ENCODE measurements at regions not wholly inside any gene's neighbourhood (a gene's known extent, or its start where the extent isn't known, plus 50 kb on each side); places are given as distances from the start of the nearest gene placed in this dataset.

DNA sequence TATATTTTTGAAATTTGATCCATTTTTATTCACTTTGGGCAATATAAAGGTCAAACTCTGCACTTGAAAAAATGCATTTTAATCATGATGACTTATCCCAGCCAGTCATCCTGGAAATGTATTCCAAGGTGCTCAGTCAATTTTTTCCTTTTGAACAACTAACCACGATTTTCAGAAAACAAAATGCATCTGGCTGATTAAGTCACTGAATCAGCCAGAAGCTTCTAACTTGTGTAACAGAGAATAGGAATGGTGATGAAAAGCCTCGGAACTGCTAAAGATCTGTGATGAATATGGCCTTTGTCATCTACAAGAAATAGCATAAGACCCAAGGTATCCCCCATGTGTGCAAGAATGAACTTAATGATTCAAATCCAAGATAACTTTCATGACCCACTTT lies 572.7 kb downstream of the EPHA4 start:
- intact Hi-C loops (cut with DNase I; ENCODE audit: low total_unique reads), result no loop called here
- TF ChIP-seq POLR2A (IDR thresholded peaks at IDR 0.05), result no peak
- TF ChIP-seq, protein P1, sequence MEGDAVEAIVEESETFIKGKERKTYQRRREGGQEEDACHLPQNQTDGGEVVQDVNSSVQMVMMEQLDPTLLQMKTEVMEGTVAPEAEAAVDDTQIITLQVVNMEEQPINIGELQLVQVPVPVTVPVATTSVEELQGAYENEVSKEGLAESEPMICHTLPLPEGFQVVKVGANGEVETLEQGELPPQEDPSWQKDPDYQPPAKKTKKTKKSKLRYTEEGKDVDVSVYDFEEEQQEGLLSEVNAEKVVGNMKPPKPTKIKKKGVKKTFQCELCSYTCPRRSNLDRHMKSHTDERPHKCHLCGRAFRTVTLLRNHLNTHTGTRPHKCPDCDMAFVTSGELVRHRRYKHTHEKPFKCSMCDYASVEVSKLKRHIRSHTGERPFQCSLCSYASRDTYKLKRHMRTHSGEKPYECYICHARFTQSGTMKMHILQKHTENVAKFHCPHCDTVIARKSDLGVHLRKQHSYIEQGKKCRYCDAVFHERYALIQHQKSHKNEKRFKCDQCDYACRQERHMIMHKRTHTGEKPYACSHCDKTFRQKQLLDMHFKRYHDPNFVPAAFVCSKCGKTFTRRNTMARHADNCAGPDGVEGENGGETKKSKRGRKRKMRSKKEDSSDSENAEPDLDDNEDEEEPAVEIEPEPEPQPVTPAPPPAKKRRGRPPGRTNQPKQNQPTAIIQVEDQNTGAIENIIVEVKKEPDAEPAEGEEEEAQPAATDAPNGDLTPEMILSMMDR (IDR thresholded peaks at IDR 0.05), result no peak
- Histone ChIP-seq H3K27me3 (no peaks in the 10 kb centered on the region), H3K4me3 (no peak overlapping the region), H3K9me3 (no peaks in the 10 kb centered on the region), H3K4me1 (no peaks in the 10 kb centered on the region), H3K36me3 (no peaks in the 10 kb centered on the region), H3K27ac (no peak overlapping the region)
- DNase-seq, result no peak

DNA sequence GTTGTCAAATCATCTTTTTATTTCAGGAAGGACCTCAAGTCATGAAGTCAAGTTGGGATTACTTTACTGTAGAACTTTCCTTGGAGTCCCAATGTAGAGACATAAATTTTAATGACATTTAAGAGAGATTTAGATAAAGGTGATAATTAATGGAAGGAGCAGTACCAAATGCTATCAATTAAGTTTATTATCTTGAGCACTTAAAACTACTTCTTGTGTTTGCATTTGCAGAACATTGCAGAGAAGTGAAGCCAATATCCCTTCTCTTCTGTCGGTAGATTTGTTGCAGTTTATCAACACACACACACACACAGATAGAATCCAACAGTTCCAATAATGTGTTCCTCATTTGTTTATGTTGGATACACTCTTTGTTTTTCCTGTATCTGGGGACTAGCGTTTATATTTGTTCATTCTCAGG lies 570.7 kb downstream of the EPHA4 start:
- Histone ChIP-seq H3K4me1 (no peaks in the 10 kb centered on the region), H3K36me3 (no peaks in the 10 kb centered on the region), H3K4me3 (no peak overlapping the region), H3K9me3 (no peaks in the 10 kb centered on the region), H3K27ac (no peak overlapping the region), H3K27me3 (no peaks in the 10 kb centered on the region)
- intact Hi-C loops (cut with DNase I; ENCODE audit: low total_unique reads), result no loop called here
- TF ChIP-seq POLR2A (IDR thresholded peaks at IDR 0.05), result no peak
- TF ChIP-seq, protein P1 (IDR thresholded peaks at IDR 0.05), result no peak
- DNase-seq, result no peak

DNA sequence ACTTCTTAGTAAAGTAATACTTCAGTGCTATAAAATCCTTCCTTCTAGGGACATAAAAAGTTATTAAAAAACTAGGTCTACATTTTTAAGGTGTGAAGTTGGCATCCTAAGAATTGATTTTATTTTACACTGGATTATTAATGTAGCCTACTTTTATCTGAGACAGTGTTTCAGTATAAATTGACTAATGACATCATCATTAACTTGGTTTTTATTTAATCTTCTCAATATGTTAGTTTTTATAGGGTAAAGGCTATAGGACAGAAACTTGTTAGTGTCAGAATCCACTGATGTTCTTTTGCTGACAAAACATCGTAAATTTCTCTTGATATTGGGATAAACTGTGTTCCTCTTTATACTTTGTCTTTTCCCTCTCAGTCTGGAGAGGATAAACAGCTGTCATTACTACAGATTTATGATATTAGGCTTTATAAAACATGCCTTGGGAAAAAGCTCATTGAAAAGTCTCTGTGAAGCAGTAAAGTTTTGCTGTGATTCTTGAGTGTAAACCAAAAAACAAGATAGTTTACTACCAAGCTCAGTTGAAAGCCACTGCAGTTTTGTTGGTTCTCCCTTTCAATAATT lies 569.9 kb downstream of the EPHA4 start:
- Histone ChIP-seq H3K27ac (no peak overlapping the region), H3K36me3 (no peaks in the 10 kb centered on the region), H3K9me3 (no peaks in the 10 kb centered on the region), H3K27me3 (no peaks in the 10 kb centered on the region), H3K4me3 (no peak overlapping the region), H3K4me1 (no peaks in the 10 kb centered on the region)
- DNase-seq, result no peak
- no peak for TF ChIP-seq POLR2A (IDR thresholded peaks at IDR 0.05)
- TF ChIP-seq, protein P1 (IDR thresholded peaks at IDR 0.05), result no peak
- intact Hi-C loops (cut with DNase I; ENCODE audit: low total_unique reads), result no loop called here

DNA sequence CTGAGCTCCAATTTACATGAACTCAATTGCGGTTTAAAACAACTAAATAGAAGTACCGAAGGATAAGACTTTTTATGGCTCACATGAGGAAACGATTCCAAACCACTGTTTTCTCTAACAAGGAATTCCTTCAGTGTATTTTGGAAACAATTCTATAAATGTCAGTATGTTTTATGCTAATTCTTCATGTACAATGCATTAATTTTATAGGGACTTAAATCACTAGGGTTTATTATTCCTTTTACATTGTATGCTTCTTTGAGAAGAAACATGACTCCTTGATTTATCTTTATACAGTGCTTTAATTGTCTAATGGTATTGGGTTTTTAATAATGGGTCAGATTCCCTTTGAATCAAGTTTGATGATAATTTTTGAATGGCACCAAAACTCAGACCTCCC lies 566.8 kb downstream of the EPHA4 start:
- TF ChIP-seq, protein P1 (IDR thresholded peaks at IDR 0.05), result no peak
- TF ChIP-seq POLR2A (IDR thresholded peaks at IDR 0.05), result no peak
- DNase-seq, result no peak
- Histone ChIP-seq H3K4me3 (no peak overlapping the region), H3K36me3 (no peaks in the 10 kb centered on the region), H3K27ac (no peak overlapping the region), H3K4me1 (no peaks in the 10 kb centered on the region), H3K9me3 (no peaks in the 10 kb centered on the region), H3K27me3 (no peaks in the 10 kb centered on the region)
- intact Hi-C loops (cut with DNase I; ENCODE audit: low total_unique reads), result no loop called here

DNA sequence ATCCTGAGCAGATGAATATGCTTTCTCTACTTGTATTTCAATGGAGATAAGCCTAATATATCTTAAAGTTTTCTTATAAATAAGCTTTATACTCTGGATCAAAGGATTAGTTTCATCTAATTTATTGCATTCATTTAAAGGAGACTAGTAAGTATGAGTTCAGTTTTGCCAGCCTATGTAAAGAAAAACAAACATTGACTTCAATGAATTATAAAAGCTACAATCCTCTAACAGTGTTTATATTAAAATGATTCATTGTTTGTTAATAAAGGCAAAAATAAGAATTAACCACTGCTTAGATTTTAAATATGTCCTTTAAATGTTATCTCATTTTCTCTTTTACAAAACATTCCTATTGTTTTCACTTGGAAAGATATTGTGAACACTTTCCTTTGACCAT lies 566.0 kb downstream of the EPHA4 start:
- no peak for TF ChIP-seq POLR2A (IDR thresholded peaks at IDR 0.05)
- TF ChIP-seq, protein P1 (IDR thresholded peaks at IDR 0.05), result no peak
- intact Hi-C loops (cut with DNase I; ENCODE audit: low total_unique reads), result no loop called here
- no peak for DNase-seq

More for the DNA sequence above, 566.0 kb downstream of the EPHA4 start:
- Histone ChIP-seq H3K27ac (no peak overlapping the region), H3K36me3 (no peaks in the 10 kb centered on the region), H3K4me3 (no peak overlapping the region), H3K9me3 (no peaks in the 10 kb centered on the region), H3K4me1 (no peaks in the 10 kb centered on the region), H3K27me3 (no peaks in the 10 kb centered on the region)
